ENCODE measurements at regions not wholly inside any gene's neighbourhood (a gene's known extent, or its start where the extent isn't known, plus 50 kb on each side); places are given as distances from the start of the nearest gene placed in this dataset.

- DNase-seq: no peak
Observed at GRCh38 chr22:48979482-48979881, 848.2 kb downstream of the BRD1 start.

DNA sequence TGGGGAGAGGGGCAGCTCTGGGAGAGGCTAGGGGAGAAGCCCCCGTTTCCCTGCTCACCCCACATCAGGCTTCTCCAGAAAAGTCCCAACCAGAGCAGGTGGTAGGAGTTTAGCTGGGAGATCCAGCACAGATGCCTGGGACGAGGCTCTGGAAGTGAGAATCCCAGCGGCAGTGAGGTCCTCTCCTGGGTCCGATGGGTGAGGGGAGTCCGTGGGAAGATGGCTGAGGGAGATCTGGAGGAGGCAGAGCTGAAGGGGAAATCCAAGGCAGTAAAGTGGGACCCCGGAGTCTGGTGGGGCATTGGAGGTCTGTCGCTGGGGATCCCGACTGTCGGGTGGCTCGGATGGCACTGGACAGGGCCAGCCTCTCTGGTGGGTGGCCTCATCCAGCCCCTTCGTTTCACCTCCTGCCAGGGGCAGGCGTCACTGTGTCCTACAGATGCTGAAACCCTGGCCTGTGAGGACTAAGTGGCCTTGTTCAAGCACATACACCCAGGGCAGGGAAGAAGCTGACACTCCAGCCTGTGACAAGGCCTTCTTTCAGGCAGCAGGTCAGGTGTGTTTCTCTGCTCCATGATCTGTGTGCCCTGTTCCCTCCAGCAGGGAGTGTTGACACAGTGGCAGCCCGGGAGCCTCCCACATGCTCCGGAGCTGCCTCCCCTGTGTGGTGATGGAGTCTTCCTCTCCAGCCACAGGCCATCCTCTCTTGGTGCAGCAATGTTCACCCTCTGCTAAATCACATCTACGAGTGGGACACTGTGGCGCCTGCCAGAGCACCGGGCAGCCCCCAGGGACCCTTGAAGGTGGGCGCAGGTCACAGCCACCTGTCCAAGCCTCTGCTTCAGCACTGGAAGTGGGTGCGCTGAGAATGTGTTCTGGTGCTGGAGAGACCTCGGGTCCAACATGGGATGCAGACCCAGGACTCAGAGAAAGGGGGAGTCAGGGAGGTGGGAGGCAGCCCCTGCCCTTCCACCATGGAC lies 850.8 kb downstream of the BRD1 start:
- no peak for DNase-seq

- no peak for DNase-seq
Observed at GRCh38 chr22:48975886-48976285, 851.8 kb downstream of the BRD1 start.

DNA sequence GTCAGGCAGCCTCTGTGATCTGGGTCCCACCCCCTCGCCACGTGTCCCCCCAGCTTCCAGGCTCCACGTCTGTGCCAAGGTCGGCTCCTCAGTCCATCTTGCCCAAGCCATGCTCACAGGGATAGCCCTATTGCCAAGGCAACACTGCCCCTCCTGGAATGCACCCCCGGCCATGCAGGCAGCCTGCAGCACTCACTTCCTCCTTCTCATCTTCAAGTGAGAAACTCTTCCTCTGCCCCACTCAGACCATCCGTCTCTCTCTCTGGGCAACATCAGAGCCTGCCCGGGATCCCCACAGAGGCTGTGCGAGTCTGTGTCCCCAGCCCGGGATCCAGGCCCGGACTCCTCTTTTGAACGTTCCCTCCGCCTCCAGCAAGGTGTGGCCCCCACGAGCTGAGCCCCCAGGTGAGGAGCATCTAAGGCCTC lies 852.3 kb downstream of the BRD1 start:
- DNase-seq: no peak

DNA sequence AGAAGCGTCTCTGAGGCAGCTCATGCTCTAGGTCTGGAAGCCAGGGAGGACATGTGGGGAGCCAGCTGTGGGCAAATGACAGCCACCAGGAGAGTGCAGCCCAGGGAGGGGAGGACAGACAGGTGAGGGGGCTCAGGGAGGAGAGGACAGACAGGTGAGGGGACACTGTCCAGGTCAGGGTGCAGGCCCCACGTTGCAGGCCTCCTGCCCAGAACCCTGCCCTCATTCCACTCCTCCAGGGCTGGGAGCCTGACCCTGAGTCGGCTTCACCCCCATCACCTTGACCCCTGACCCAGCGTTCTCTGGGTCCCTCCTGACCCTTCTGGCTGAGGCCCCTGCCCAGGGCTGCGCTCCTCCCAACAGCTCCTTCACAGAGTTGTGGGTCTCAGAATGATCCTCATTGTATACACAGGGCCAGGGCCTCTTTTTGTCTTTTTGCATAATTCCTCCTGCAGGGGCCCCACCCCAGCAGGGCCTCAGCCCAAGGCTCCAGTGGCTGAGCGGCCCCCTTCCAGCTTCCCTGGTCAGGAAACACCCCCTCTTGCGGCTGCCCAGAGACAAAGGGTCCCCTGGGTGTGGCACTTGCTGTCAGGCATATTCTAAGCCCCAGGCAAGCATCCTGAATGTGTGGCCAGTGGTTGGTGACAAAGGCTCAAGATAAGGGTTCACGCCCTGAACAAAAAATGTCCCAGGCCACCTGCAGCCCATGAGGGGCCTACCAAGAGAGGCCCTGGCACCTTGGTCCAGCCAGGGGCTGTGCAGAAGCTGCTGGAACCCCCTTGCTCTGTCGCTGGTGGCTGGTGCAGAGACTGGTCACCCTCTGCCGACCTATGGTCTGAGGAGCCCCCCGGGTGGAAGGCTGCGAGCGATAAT lies 853.0 kb downstream of the BRD1 start:
- DNase-seq: no peak

DNA sequence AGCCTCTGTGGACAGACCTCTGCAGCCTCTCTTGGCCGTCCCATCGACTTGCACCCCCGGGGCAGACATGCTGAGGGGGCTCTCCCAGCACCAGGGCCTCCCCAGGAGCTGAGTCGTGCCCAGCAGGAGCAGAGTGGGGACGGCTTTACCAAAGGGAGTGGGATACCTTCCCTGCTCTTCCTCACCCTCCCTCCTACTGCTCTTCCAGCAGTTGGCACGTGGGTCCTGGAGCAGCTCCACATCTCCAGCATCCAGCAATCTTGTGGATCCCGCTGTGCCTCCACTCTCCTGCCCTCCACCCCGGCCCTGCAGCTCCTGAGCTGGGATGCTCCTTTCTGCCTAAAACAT lies 854.0 kb downstream of the BRD1 start:
- DNase-seq: no peak

DNA sequence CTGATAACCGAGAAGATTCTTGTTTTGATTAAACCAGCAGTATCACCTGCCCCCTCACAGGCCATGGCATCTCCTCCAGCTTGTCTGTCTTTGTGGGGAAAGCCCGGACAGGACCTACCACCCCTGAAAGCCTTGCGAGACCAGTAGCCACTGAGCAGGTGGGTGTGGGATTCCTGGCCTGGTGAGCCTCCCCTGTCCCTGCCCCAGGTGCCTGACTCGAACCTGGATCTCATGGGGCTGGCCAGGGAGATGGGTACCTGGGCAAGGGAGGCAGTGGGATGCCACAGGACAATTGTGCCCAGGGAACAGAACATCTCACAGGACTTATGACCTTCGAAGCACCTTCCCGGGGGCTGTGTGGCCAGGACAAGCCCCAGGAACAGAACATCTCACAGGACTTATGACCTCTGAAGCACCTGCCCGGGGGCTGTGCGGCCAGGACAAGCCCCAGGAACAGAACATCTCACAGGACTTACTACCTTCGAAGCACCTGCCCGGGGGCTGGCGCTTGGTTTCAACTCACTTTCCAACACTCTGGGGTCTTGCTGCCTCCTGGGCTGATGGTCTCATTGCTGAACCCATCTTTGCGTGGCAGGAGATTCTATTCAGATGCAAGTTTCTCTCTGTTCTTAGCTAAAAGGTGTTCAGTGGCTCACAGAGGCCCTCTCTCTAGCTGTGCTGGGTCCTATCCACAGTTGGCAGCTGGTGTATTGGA lies 854.5 kb downstream of the BRD1 start:
- no peak for DNase-seq

DNA sequence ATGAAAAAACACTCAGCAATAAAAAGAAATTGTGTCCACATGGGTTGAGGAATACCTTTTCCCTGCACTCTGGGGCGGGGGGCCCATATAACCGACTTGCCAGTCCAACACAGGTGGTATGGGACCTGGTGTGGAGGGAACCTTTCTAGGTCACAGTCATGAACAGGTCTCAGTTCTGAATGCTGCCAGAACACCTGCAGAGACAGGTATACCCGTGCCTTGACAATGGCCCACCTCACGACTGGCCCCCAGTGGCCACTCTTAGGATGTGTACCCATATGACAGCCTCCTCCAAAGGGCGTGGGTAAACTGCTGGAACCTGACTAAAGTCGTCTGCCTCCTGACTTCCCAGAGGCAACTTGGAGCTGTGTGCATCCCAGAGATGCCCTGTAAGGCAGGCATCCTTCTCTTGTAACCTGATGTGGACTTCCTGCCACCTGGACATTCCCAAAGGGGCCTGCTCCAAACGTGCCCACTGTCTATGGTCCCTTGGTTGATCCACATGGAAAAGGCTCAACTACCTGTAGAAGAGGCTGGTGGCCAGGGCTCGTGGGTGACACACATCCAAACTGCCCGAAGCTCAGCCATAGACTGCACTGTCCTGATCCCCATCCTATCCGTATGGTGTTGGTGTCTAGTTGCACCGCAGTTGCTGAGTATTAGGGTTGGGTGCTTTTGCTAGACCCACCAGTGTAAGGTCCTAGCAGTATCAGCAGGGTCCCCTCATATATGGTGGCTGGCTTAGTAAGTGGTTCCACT lies 859.3 kb downstream of the BRD1 start:
- peak in 1 of 2 experiments; percentile 28 for DNase-seq

- DNase-seq: no peak
Observed at GRCh38 chr22:48963405-48963804, 864.3 kb downstream of the BRD1 start.

GRCh38 chr22:48961705-48962104 lies 866.0 kb downstream of the BRD1 start:
- DNase-seq: no peak

GRCh38 chr22:48960980-48961660 lies 866.6 kb downstream of the BRD1 start:
- no peak for DNase-seq

- DNase-seq: no peak
Observed at GRCh38 chr22:48960576-48960975, 867.1 kb downstream of the BRD1 start.

DNA sequence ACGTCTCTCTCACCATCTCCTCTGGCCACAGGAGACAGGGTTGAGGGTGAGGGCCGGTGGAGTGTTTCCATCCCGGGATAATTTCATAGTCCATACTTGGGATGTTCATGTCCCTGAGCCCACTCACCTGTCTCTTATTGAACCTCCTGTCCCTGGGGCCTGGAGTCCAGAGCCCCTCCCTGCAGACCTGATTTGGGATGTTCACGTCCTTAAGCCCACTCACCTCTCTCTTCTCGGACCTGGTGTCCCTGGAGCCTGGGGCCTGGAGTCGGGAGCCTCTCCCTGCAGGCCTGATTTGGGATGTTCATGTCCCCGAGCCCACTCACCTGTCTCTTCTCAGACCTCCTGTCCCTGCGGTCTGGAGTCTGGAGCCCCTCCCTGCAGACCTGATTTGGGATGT lies 868.2 kb downstream of the BRD1 start:
- DNase-seq: no peak

GRCh38 chr22:48957987-48958321 lies 869.7 kb downstream of the BRD1 start:
- DNase-seq: no peak

DNA sequence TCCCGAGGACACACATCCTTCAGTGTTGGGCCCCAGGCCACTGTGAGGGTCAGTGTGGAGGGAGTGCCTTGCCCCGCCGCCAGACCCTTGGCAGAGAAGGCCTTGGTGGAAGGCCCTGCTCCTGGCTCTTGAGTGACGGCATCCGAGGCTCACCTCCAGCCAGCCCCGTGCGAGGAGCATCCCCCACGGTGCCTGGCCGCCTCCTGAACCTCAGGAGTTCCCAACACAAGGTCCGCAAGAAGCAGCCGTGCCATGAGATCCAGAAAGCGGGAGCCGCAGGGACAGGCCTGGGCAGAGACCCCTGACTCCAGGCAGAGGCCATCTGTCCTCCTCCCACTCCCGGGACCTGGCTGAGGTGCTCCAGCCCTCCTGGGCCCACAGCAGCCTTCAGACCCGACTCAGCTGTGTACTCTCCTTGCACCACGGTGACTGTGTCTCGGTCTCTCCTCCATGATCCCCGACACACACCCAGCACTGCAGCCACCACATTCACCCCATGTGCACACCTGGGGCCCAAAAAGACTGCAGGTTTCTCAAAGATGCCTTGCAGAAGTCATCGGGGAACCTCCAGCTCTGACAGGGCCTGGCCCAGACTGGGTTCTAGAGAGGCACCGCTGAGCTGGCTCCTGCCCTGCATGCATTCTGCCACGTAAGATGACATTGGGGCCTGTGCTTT lies 870.2 kb downstream of the BRD1 start:
- DNase-seq: no peak

- DNase-seq: no peak
Observed at GRCh38 chr22:48955351-48956311, 872.0 kb downstream of the BRD1 start.

DNA sequence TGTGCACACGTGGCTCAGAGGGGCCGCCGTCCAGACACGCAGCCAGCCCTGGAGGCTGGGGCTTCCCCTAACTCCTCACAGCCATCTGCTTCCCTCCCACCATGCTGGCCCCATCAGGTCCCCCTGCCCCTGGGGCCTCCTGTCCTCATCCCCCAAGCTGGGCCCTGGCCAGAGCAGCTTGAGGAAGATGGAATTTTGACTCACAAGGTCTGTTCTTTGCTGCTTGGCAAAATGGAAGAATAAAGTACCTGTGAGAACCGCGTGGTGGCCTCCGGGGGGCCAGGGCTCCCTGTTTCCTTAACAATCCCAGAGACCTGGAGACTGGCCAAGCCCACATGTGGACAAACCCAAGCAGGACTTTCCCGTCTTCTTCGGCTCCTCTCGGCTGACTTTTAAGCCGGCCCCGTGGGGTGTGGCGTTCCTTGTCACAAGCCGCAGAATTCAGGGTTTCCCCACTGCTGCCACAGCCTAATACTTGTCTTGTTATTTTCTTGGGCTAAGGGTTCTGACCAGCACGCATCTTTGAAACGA lies 872.8 kb downstream of the BRD1 start:
- no peak for DNase-seq

- no peak for DNase-seq
Observed at GRCh38 chr22:48953830-48954229, 873.8 kb downstream of the BRD1 start.

GRCh38 chr22:48953103-48953720 lies 874.5 kb downstream of the BRD1 start:
- no peak for DNase-seq

Data from NCI-H1930 (cell line).